Keratinocyte (primary cell): ENCODE measurements at regions not wholly inside any gene's neighbourhood (a gene's known extent, or its start where the extent isn't known, plus 50 kb on each side); places are given as distances from the start of the nearest gene placed in this dataset.

ENCODE experiments used
- DNase-seq: peaks from one replicate; pipeline ENCODE4 v3.0.0-alpha.2; 2011; ENCODE audit warnings: low read depth, missing footprints, low spot score
- FAIRE-seq: peaks from 2 replicates; lab custom pipeline; 2011; peaks lifted over from hg19 to GRCh38; lab: Jason Lieb, UNC
- H2AFZ ChIP-seq: 2 replicates; pipeline ENCODE4 v1.6.0; 2012; ENCODE audit warnings: low read length, control low read depth, inconsistent platforms; ENCODE audit not compliant: control insufficient read depth
- H3K27ac ChIP-seq: 2 replicates; pipeline ENCODE4 v1.5.1; 2011; ENCODE audit warnings: low read length; ENCODE audit not compliant: control insufficient read depth, insufficient read depth
- H3K27me3 ChIP-seq: 3 replicates; pipeline ENCODE4 v1.6.0; 2011; ENCODE audit warnings: low read length; ENCODE audit not compliant: control insufficient read depth, insufficient read depth; ENCODE audit errors: extremely low read depth
- H3K36me3 ChIP-seq, 2 experiments: 2 replicates in 1 of 2; 3 replicates in 1 of 2; pipeline ENCODE4 v1.5.1; 2011; ENCODE audit warnings: low read length in 2 of 2, mild to moderate bottlenecking in 1 of 2; ENCODE audit not compliant: control insufficient read depth in 2 of 2, insufficient read depth in 2 of 2; ENCODE audit errors: extremely low read depth in 1 of 2
- H3K4me1 ChIP-seq: 3 replicates; pipeline ENCODE4 v1.5.1; 2011; ENCODE audit warnings: low read length; ENCODE audit not compliant: control insufficient read depth, insufficient read depth; ENCODE audit errors: extremely low read depth
- H3K4me2 ChIP-seq: 3 replicates; pipeline ENCODE4 v1.6.0; 2011; ENCODE audit warnings: low read depth, low read length; ENCODE audit not compliant: control insufficient read depth, insufficient read depth; ENCODE audit errors: extremely low read depth
- H3K4me3 ChIP-seq, 3 experiments: fragments of 200-600 bp in 1 of 3; sonication (generic) in 1 of 3; 2 replicates in 2 of 3; 3 replicates in 1 of 3; pipeline ENCODE4 v1.5.1; 2011 to 2016; ENCODE audit warnings: low read length in 3 of 3, mild to moderate bottlenecking in 3 of 3, control low read depth in 2 of 3, inconsistent platforms in 1 of 3, low read depth in 1 of 3, mixed read lengths in 1 of 3, mixed run types in 1 of 3, moderate library complexity in 1 of 3; ENCODE audit not compliant: control insufficient read depth in 2 of 3, insufficient read depth in 2 of 3; ENCODE audit errors: extremely low read depth in 1 of 3
- H3K79me2 ChIP-seq: 2 replicates; pipeline ENCODE4 v1.6.0; 2012; ENCODE audit warnings: low read length; ENCODE audit not compliant: control insufficient read depth, insufficient read depth
- H3K9ac ChIP-seq: 3 replicates; pipeline ENCODE4 v1.6.0; 2011; ENCODE audit warnings: low read length; ENCODE audit not compliant: control insufficient read depth, insufficient read depth; ENCODE audit errors: extremely low read depth
- H3K9me1 ChIP-seq: 3 replicates; pipeline ENCODE4 v1.6.0; 2011; ENCODE audit warnings: low read length; ENCODE audit not compliant: control insufficient read depth, insufficient read depth; ENCODE audit errors: extremely low read depth
- H3K9me3 ChIP-seq: 2 replicates; pipeline ENCODE4 v1.5.1; 2012; ENCODE audit warnings: low read depth, low read length; ENCODE audit not compliant: control insufficient read depth
- H4K20me1 ChIP-seq: 3 replicates; pipeline ENCODE4 v1.6.0; 2011; ENCODE audit warnings: low read length; ENCODE audit not compliant: control insufficient read depth, insufficient read depth; ENCODE audit errors: extremely low read depth
- CTCF ChIP-seq, 3 experiments: IDR thresholded peaks in 1 of 3; conservative IDR thresholded peaks in 1 of 3; optimal IDR thresholded peaks in 1 of 3; 2 replicates in 2 of 3; 3 replicates in 1 of 3; pipeline versions ENCODE3 to v1.5.1; 2011; ENCODE audit warnings: low read length in 3 of 3, mild to moderate bottlenecking in 3 of 3, moderate library complexity in 2 of 3, control low read depth in 1 of 3, inconsistent platforms in 1 of 3; ENCODE audit not compliant: insufficient read depth in 2 of 3; ENCODE audit errors: extremely low read depth in 1 of 3
- EZH2 ChIP-seq: IDR thresholded peaks from one replicate; pipeline ENCODE4 v1.6.1; 2012; ENCODE audit warnings: inconsistent platforms, mild to moderate bottlenecking, low read length, moderate library complexity
- dilution Hi-C: fragments of 300-500 bp; cut with MboI; formaldehyde crosslinking; loops from one replicate; pipeline ENCODE4 v1.7.0; 2020; ENCODE audit warnings: low sequenced_read_pairs; ENCODE audit not compliant: extremely low pct_ligation_motif_present

- no peak for FAIRE-seq
- no peaks in the 10 kb centered on the region for H3K9me3 ChIP-seq
- H4K20me1 ChIP-seq: no peaks in the 10 kb centered on the region
- no peaks in the 10 kb centered on the region for H3K36me3 ChIP-seq
- no peaks in the 10 kb centered on the region for H3K27me3 ChIP-seq
- dilution Hi-C loops: no loop called here
- H3K9me1 ChIP-seq: no peaks in the 10 kb centered on the region
- H3K27ac ChIP-seq: no peak overlapping the region
- no peak overlapping the region for H3K4me2 ChIP-seq
- H2AFZ ChIP-seq: no peak overlapping the region
- H3K79me2 ChIP-seq: no peaks in the 10 kb centered on the region
- no peak for DNase-seq
- no peak overlapping the region for H3K4me3 ChIP-seq
- TF ChIP-seq EZH2 (no peak), CTCF (optimal IDR thresholded peaks at IDR 0.05 in 1 of 3, IDR thresholded peaks at IDR 0.05 in 1 of 3, conservative IDR thresholded peaks at IDR 0.05 in 1 of 3; ENCODE audit: extremely low read depth in 1 of 3, insufficient read depth in 2 of 3, low read length in 3 of 3) (no peak)
- H3K4me1 ChIP-seq: peaks cover 46% of the 10 kb centered on the region
- no peak overlapping the region for H3K9ac ChIP-seq
These were observed 112.8 kb upstream of the ELL2 start for GRCh38 chr5:96074460-96074859.

- Histone ChIP-seq H3K4me1 (peaks cover 37% of the 10 kb centered on the region), H3K36me3 (no peaks in the 10 kb centered on the region), H3K4me3 (no peak overlapping the region), H3K79me2 (no peaks in the 10 kb centered on the region), H3K27me3 (no peaks in the 10 kb centered on the region), H3K9me1 (no peaks in the 10 kb centered on the region), H4K20me1 (no peaks in the 10 kb centered on the region), H2AFZ (no peak overlapping the region), H3K9ac (no peak overlapping the region), H3K27ac (no peak overlapping the region), H3K4me2 (no peak overlapping the region), H3K9me3 (no peaks in the 10 kb centered on the region)
- FAIRE-seq (no peak), DNase-seq (no peak)
- TF ChIP-seq CTCF (optimal IDR thresholded peaks at IDR 0.05 in 1 of 3, IDR thresholded peaks at IDR 0.05 in 1 of 3, conservative IDR thresholded peaks at IDR 0.05 in 1 of 3; ENCODE audit: extremely low read depth in 1 of 3, insufficient read depth in 2 of 3, low read length in 3 of 3) (no peak), EZH2 (no peak)
- dilution Hi-C loops: no loop called here
These were observed 111.1 kb upstream of the ELL2 start for GRCh38 chr5:96072791-96073165.
